Osteocyte (in vitro differentiated cells): ENCODE measurements at regions not wholly inside any gene's neighbourhood (a gene's known extent, or its start where the extent isn't known, plus 50 kb on each side); places are given as distances from the start of the nearest gene placed in this dataset.

Experiments
- DNase-seq: peaks from one replicate; pipeline ENCODE4 v3.0.0; 2021; ENCODE audit warnings: mixed read lengths; ENCODE audit not compliant: unreplicated experiment; ENCODE audit errors: extremely low spot score
- H3K27ac Mint-ChIP-seq: one replicate; pipeline ENCODE4 v1.8.0; 2021; ENCODE audit warnings: mild to moderate bottlenecking, mixed read lengths; ENCODE audit not compliant: unreplicated experiment
- H3K27me3 Mint-ChIP-seq: one replicate; pipeline ENCODE4 v1.8.0; 2021; ENCODE audit warnings: mixed read lengths; ENCODE audit not compliant: unreplicated experiment
- H3K36me3 Mint-ChIP-seq: one replicate; pipeline ENCODE4 v1.8.0; 2021; ENCODE audit warnings: mixed read lengths; ENCODE audit not compliant: unreplicated experiment
- H3K4me1 Mint-ChIP-seq: one replicate; pipeline ENCODE4 v1.8.0; 2021; ENCODE audit warnings: mixed read lengths; ENCODE audit not compliant: unreplicated experiment
- H3K4me3 Mint-ChIP-seq: one replicate; pipeline ENCODE4 v1.8.0; 2021; ENCODE audit warnings: mild to moderate bottlenecking, moderate library complexity, mixed read lengths; ENCODE audit not compliant: unreplicated experiment
- H3K9me3 Mint-ChIP-seq: one replicate; pipeline ENCODE4 v1.8.0; 2021; ENCODE audit warnings: mixed read lengths; ENCODE audit not compliant: unreplicated experiment
- TF ChIP-seq, protein P1 (sequence below): fragments of 200-600 bp; sonication (generic); IDR thresholded peaks from 2 replicates; pipeline ENCODE4 v1.5.0; 2021; ENCODE audit warnings: antibody characterized with exemption, mild to moderate bottlenecking, moderate library complexity

DNA sequence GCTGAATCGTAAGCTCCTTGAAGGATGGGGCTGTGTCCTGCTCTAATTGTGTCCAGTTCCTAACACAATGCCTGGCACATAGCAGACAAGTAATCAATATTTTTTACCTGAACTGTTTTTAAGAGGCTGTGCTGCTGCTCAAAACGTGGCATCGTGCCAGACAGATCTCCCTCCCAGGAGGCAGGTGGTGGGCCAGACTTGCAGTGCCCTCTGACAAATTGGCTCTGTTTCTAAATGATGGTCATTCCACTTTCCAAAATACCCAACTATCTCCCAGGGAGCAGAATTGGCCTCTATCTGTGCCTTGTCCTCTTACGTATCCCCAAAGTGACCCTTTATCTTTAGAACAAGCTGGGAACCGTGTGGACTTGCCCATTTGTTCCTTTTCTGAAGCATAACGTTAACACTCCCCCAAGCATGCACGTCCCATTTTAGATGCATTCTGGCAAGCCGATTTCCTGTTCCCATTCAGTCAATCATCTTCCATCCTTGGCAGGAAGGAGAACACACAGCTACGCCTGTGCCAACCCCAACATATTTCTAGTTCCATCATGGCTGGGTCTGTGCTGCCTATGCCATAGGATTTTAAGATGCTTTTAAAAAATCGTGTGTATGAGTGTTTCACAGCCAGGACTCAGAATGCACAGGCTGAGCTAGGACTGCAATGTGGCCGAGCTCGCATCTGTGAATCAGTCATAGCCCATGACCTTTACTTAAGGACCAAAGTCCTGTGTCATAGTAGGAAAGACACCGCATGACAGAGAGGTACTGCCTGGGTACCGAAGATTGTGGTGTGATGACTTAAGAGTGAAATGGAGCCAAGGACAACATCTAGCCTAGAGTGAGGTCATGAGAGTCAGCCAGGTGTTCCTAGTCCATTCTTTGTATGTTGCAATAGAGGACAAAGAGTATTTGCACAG lies 408.6 kb downstream of the PRDM2 start:
- no peak for DNase-seq
- Mint-ChIP-seq H3K27ac (no peak overlapping the region), H3K4me1 (no peaks in the 10 kb centered on the region), H3K4me3 (no peak overlapping the region), H3K36me3 (no peaks in the 10 kb centered on the region), H3K27me3 (no peaks in the 10 kb centered on the region), H3K9me3 (peaks cover 23% of the 10 kb centered on the region)
- TF ChIP-seq, protein P1, sequence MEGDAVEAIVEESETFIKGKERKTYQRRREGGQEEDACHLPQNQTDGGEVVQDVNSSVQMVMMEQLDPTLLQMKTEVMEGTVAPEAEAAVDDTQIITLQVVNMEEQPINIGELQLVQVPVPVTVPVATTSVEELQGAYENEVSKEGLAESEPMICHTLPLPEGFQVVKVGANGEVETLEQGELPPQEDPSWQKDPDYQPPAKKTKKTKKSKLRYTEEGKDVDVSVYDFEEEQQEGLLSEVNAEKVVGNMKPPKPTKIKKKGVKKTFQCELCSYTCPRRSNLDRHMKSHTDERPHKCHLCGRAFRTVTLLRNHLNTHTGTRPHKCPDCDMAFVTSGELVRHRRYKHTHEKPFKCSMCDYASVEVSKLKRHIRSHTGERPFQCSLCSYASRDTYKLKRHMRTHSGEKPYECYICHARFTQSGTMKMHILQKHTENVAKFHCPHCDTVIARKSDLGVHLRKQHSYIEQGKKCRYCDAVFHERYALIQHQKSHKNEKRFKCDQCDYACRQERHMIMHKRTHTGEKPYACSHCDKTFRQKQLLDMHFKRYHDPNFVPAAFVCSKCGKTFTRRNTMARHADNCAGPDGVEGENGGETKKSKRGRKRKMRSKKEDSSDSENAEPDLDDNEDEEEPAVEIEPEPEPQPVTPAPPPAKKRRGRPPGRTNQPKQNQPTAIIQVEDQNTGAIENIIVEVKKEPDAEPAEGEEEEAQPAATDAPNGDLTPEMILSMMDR, result no peak

DNA sequence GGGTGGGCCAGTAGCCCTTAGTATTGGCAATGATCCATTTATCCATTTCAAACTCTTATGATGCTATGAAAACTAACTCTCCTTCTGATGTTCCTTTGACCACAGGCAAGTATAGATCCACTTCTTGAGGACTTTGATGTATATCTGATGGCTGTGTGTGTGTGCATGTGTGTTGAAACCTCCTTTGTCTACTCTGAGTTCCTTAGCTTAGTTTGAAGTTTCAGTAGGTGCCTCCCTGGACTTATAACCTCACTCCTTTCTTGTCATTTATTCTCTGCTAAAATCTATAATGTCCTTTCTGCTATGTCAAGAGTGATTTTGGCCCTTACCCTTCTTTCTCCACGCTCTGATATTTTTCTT lies 409.3 kb downstream of the PRDM2 start:
- Mint-ChIP-seq H3K27me3 (no peaks in the 10 kb centered on the region), H3K4me3 (no peak overlapping the region), H3K4me1 (no peaks in the 10 kb centered on the region), H3K27ac (no peak overlapping the region), H3K9me3 (peaks cover 23% of the 10 kb centered on the region), H3K36me3 (no peaks in the 10 kb centered on the region)
- TF ChIP-seq, protein P1, result no peak
- no peak for DNase-seq

DNA sequence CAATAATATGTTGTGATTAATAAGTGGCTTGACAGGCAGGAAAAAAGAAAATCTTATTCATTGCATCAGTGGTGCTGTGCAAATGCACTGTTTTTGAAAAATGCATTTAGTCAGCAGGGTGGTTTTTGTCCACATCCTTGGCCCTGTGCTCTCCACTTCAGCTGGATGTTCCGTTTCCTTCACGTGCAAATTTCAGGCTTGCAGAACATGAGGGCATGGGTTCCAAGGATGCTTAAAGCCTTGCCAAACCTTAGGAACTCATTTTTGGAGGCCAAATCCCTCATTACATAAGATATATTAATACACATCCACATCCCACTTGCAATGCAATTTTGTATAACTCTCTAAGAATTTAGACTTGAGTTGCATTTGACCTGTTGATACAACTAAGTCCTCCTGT lies 410.1 kb downstream of the PRDM2 start:
- DNase-seq, result no peak
- H3K36me3 Mint-ChIP-seq, result no peaks in the 10 kb centered on the region
- H3K9me3 Mint-ChIP-seq, result peaks cover 19% of the 10 kb centered on the region
- H3K4me3 Mint-ChIP-seq, result no peak overlapping the region
- H3K4me1 Mint-ChIP-seq, result no peaks in the 10 kb centered on the region
- H3K27ac Mint-ChIP-seq, result no peak overlapping the region
- TF ChIP-seq, protein P1, result no peak
- no peaks in the 10 kb centered on the region for H3K27me3 Mint-ChIP-seq

DNA sequence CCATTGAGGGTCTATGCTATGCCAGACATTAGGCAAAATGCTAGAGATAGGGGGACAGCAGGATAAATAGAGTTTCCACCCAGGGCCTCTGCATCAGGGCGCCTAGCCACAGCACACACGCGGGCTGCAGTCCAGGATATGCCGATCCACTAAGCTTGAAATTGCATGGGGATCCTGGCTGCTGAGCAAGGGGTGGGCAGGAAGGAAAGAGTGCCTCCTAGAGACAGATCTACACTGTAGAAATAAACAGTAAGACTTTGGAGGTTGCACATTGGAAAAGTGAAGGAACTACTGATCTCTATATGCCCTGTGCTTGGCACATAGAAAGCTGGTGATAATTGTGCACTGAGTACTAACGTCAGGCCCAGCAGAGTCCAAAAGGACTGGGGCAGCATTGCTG lies 411.1 kb downstream of the PRDM2 start:
- no peaks in the 10 kb centered on the region for H3K36me3 Mint-ChIP-seq
- peaks cover 19% of the 10 kb centered on the region for H3K9me3 Mint-ChIP-seq
- TF ChIP-seq, protein P1, result no peak
- H3K27me3 Mint-ChIP-seq, result no peaks in the 10 kb centered on the region
- DNase-seq, result no peak
- H3K27ac Mint-ChIP-seq, result no peak overlapping the region
- no peak overlapping the region for H3K4me3 Mint-ChIP-seq
- no peaks in the 10 kb centered on the region for H3K4me1 Mint-ChIP-seq

DNA sequence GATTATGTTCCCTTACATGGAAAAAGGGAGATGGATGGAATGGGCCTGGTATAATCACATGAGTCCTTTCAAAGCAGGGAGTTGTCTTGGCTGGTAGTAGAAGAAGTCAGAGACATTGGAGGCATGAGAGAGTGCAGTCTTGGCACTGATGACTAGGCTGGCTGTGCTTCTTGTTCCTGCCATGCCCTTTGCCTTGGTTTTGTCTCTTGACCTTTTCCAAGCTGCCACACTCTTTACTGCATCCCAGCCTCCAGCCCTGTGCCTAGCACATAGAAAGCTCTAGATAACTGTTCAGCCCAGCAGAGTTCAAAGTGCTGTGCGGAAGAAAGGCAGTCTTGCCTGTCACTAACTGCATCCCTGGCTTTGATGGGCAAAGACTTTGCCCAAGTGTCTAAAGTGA lies 412.6 kb downstream of the PRDM2 start:
- H3K27me3 Mint-ChIP-seq, result no peaks in the 10 kb centered on the region
- H3K4me3 Mint-ChIP-seq, result no peak overlapping the region
- no peak for DNase-seq

More for the DNA sequence above, 412.6 kb downstream of the PRDM2 start:
- Mint-ChIP-seq H3K4me1 (no peaks in the 10 kb centered on the region), H3K9me3 (peaks cover 16% of the 10 kb centered on the region), H3K36me3 (no peaks in the 10 kb centered on the region), H3K27ac (no peak overlapping the region)
- TF ChIP-seq, protein P1, result no peak
